Ovary (tissue), 3 donors: ENCODE measurements at regions not wholly inside any gene's neighbourhood (a gene's known extent, or its start where the extent isn't known, plus 50 kb on each side); places are given as distances from the start of the nearest gene placed in this dataset.

ENCODE experiments used
- CTCF ChIP-seq, 3 donors: fragments of 450-650 bp in 2 of 3; fragments of 200-600 bp in 1 of 3; IDR thresholded peaks; one replicate each; pipeline versions ENCODE4 v1.5.1 to v1.8.0; 2016 to 2022; ENCODE audit warnings: antibody characterized with exemption in 3 of 3, mild to moderate bottlenecking in 1 of 3
- EP300 ChIP-seq: sonication (generic); formaldehyde crosslinking; IDR thresholded peaks from one replicate; pipeline ENCODE4 v1.6.1; 2017; ENCODE audit warnings: antibody characterized with exemption
- POLR2A ChIP-seq: fragments of 450-650 bp; IDR thresholded peaks from one replicate; pipeline ENCODE4 v1.6.1; 2017; ENCODE audit warnings: antibody characterized with exemption, mild to moderate bottlenecking, moderate library complexity
- donor health status: DM: no; HTN: no; CAD: no.

- TF ChIP-seq CTCF (IDR thresholded peaks at IDR 0.05) (no peak), POLR2A (no peak), EP300 (no peak)
Measured at GRCh38 chr9:100794738-100795269, 216.9 kb downstream of the CAVIN4 start.
